ENCODE measurements at regions not wholly inside any gene's neighbourhood (a gene's known extent, or its start where the extent isn't known, plus 50 kb on each side); places are given as distances from the start of the nearest gene placed in this dataset.

GRCh38 chrY:9041474-9041873, 295.8 kb upstream of the TSPY4 start:
- TF ChIP-seq EP300 (IDR thresholded peaks at IDR 0.05): no peak
- no peak for TF ChIP-seq CTCF (IDR thresholded peaks at IDR 0.05)
